ENCODE measurements at regions not wholly inside any gene's neighbourhood (a gene's known extent, or its start where the extent isn't known, plus 50 kb on each side); places are given as distances from the start of the nearest gene placed in this dataset.
"Not testable (repeated sequence)": the region's sequence is repeated elsewhere in the genome, so short reads cannot be mapped to it uniquely, and the experiment has no call there.

- Histone ChIP-seq H3K79me2 (no peaks in the 10 kb centered on the region), H3K36me3 (ENCODE audit: control insufficient read depth, insufficient read depth, low read length) (no peaks in the 10 kb centered on the region), H2AFZ (no peak overlapping the region), H3K27me3 (ENCODE audit: control insufficient read depth, insufficient read depth, low read length) (no peaks in the 10 kb centered on the region), H3K4me1 (no peaks in the 10 kb centered on the region), H3K9ac (no peak overlapping the region), H3K9me3 (ENCODE audit: control insufficient read depth, low read length) (no peaks in the 10 kb centered on the region), H3K4me2 (ENCODE audit: low read length) (no peak overlapping the region), H3K4me3 (ENCODE audit: low read depth, low read length) (no peak overlapping the region), H3K27ac (no peak overlapping the region)
- no peak for TF ChIP-seq CTCF (IDR thresholded peaks at IDR 0.05)
These were observed 83.4 kb upstream of the ESRRB start for GRCh38 chr14:76292561-76292960.

GRCh38 chr14:76293221-76293620 is 82.7 kb upstream of the ESRRB start:
- H3K79me2 ChIP-seq = no peaks in the 10 kb centered on the region
- no peaks in the 10 kb centered on the region for H3K4me1 ChIP-seq
- no peaks in the 10 kb centered on the region for H3K36me3 ChIP-seq (ENCODE audit: control insufficient read depth, insufficient read depth, low read length)
- H3K27ac ChIP-seq = no peak overlapping the region
- H3K4me3 ChIP-seq (ENCODE audit: low read depth, low read length) = no peak overlapping the region
- no peak overlapping the region for H3K9ac ChIP-seq
- H3K27me3 ChIP-seq (ENCODE audit: control insufficient read depth, insufficient read depth, low read length) = no peaks in the 10 kb centered on the region
- no peak overlapping the region for H3K4me2 ChIP-seq (ENCODE audit: low read length)
- H2AFZ ChIP-seq = no peak overlapping the region
- H3K9me3 ChIP-seq (ENCODE audit: control insufficient read depth, low read length) = no peaks in the 10 kb centered on the region
- TF ChIP-seq CTCF (IDR thresholded peaks at IDR 0.05) = no peak

DNA sequence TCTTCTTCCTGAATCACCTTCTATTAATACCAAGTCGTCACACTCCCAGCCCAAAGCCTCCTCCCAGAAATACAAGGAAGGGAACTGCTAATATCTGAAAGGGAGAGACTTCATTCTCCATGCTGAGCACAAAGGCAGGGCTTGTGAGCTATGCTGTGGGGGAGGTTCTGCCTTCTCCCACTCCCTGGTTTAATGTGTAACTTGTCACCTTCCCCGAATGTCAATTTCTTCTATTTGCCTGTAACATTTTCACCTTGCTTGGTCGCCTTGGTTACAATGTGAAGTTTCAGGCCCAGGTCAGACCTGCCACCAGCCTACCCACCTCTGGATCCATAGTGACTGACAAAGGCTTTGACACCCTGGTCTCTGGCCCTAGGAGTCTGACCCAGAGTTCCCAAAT is 82.0 kb upstream of the ESRRB start:
- Histone ChIP-seq H3K9ac (no peak overlapping the region), H3K79me2 (no peaks in the 10 kb centered on the region), H3K36me3 (ENCODE audit: control insufficient read depth, insufficient read depth, low read length) (no peaks in the 10 kb centered on the region), H3K4me2 (ENCODE audit: low read length) (no peak overlapping the region), H3K27me3 (ENCODE audit: control insufficient read depth, insufficient read depth, low read length) (no peaks in the 10 kb centered on the region), H3K27ac (no peak overlapping the region), H2AFZ (no peak overlapping the region), H3K9me3 (ENCODE audit: control insufficient read depth, low read length) (no peaks in the 10 kb centered on the region), H3K4me3 (ENCODE audit: low read depth, low read length) (no peak overlapping the region), H3K4me1 (no peaks in the 10 kb centered on the region)
- TF ChIP-seq CTCF (IDR thresholded peaks at IDR 0.05) = no peak

DNA sequence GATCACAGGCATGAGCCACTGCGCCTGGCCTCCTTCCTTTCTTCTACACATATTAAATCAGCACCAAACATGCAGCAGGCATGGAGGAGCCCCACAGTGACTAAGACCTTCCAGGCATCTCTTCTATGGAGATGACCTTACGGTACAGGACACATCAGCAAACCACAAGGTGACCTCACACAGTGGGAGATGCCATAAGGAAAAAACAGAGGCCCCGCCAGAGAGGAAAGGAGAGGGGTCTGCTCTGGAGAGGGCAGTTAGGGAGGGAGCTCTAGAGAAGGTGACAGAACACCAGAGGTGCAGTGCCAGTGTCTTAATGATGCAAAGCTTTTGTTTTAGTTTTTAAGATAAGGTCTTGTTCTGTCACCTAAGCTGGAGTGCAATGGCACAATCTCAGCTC is 81.1 kb upstream of the ESRRB start:
- Histone ChIP-seq H3K4me1 (no peaks in the 10 kb centered on the region), H2AFZ (no peak overlapping the region), H3K9me3 (ENCODE audit: control insufficient read depth, low read length) (no peaks in the 10 kb centered on the region), H3K4me3 (ENCODE audit: low read depth, low read length) (no peak overlapping the region), H3K27ac (no peak overlapping the region), H3K4me2 (ENCODE audit: low read length) (no peak overlapping the region), H3K36me3 (ENCODE audit: control insufficient read depth, insufficient read depth, low read length) (no peaks in the 10 kb centered on the region), H3K79me2 (no peaks in the 10 kb centered on the region), H3K27me3 (ENCODE audit: control insufficient read depth, insufficient read depth, low read length) (no peaks in the 10 kb centered on the region), H3K9ac (no peak overlapping the region)
- TF ChIP-seq CTCF (IDR thresholded peaks at IDR 0.05) = no peak

DNA sequence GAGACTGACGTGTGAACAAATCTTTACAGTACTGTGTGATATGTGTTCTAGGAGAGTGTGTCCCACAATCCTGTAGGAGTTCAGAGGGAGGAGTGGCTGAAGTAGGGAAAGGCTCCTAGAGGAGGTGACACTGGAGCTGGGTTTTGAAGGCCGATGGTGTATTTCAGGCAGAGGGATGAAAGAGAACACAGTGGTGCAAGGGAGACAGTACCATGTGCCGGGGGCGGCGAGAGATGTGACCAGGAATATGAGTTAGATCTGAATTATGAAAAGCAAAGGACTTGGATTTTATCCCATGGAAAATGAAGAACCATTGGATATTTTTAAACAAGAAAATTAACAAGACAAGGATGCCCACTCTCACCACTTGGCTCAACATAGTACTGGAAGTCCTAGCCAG is 77.0 kb upstream of the ESRRB start:
- no peaks in the 10 kb centered on the region for H3K9me3 ChIP-seq (ENCODE audit: control insufficient read depth, low read length)
- TF ChIP-seq CTCF (IDR thresholded peaks at IDR 0.05) = no peak
- no peak overlapping the region for H3K9ac ChIP-seq

GRCh38 chr14:76303188-76303587 is 72.7 kb upstream of the ESRRB start:
- H3K4me1 ChIP-seq; H2AFZ ChIP-seq; H3K4me3 ChIP-seq (ENCODE audit: low read depth, low read length); H3K36me3 ChIP-seq (ENCODE audit: control insufficient read depth, insufficient read depth, low read length); H3K27me3 ChIP-seq (ENCODE audit: control insufficient read depth, insufficient read depth, low read length); H3K79me2 ChIP-seq; H3K4me2 ChIP-seq (ENCODE audit: low read length); H3K9me3 ChIP-seq (ENCODE audit: control insufficient read depth, low read length); H3K27ac ChIP-seq; H3K9ac ChIP-seq: not testable (repeated sequence)

More for the DNA sequence above, 77.0 kb upstream of the ESRRB start:
- no peak overlapping the region for H2AFZ ChIP-seq
- H3K4me1 ChIP-seq = no peaks in the 10 kb centered on the region
- no peaks in the 10 kb centered on the region for H3K27me3 ChIP-seq (ENCODE audit: control insufficient read depth, insufficient read depth, low read length)
- H3K36me3 ChIP-seq (ENCODE audit: control insufficient read depth, insufficient read depth, low read length) = no peaks in the 10 kb centered on the region
- no peak overlapping the region for H3K4me2 ChIP-seq (ENCODE audit: low read length)
- H3K27ac ChIP-seq = no peak overlapping the region
- H3K79me2 ChIP-seq = no peaks in the 10 kb centered on the region
- H3K4me3 ChIP-seq (ENCODE audit: low read depth, low read length) = no peak overlapping the region

Data from parathyroid adenoma (tissue), 2 donors.